Stimulated activated CD4-positive, alpha-beta T cell treated with anti-CD3 and anti-CD28 coated beads, Interleukin-1b, Interleukin-23, amount 100 ng/mL, for 48 hours (primary cell): ENCODE measurements at regions not wholly inside any gene's neighbourhood (a gene's known extent, or its start where the extent isn't known, plus 50 kb on each side); places are given as distances from the start of the nearest gene placed in this dataset.

Source experiments
- DNase-seq: peaks from one replicate; pipeline ENCODE4 v3.0.0-alpha.2; 2020

DNA sequence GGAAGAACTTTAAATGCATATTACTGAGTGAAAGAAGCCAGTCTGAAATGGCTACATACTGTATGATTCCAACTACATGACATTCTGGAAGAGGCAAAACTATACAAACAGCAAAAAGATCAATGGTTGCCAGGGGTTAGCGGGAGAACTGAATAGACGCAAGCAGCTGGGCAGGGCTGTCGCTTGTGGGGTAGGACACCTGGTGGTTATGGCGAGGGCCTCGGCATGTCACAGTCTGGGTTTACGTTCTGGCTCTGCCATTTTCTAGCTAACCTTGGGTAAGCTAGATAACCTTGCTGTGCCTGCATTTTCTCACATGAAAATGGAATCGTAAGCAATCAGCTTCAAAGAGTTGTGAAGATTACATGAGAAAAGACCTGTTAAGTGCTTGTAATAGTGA lies 55.2 kb upstream of the SYT13 start:
- no peak for DNase-seq

DNA sequence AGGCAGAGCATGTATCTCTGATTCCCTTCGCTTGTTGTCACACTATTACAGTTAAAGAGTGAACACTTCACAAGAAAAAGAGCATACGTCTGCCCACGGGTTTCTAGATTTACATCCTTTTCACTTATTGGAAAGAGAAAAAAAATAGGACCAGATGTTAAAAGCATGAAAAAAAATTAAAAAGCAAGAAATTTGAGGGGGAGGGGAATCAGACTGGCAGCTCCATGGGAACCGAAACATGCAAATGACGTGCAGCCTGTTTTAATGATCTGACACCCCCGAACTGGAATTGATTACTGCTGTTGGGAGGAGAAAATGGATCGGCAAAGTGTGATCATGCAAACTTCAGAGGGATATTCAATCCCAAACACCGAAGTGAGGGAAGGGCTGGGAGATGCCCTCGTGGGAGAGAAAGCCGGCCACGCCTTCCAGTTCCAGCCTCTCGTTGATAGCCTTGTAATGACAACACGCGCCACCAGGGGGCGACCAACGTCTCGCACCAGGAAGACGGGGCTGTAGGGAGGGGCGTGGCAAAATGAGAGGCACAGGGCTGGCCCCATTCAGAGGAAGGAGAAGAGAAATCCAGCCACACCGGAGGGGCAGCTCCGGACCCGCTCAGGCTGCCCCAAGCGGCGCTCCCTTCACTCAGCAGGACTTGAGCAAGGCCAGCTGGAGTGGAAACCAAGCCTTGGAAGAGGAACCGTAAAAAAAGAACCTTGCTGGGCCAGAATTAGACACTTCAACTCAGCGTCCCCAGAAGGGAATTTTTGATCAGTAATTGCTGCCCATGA lies 53.8 kb upstream of the SYT13 start:
- peak; percentile 91 for DNase-seq

DNA sequence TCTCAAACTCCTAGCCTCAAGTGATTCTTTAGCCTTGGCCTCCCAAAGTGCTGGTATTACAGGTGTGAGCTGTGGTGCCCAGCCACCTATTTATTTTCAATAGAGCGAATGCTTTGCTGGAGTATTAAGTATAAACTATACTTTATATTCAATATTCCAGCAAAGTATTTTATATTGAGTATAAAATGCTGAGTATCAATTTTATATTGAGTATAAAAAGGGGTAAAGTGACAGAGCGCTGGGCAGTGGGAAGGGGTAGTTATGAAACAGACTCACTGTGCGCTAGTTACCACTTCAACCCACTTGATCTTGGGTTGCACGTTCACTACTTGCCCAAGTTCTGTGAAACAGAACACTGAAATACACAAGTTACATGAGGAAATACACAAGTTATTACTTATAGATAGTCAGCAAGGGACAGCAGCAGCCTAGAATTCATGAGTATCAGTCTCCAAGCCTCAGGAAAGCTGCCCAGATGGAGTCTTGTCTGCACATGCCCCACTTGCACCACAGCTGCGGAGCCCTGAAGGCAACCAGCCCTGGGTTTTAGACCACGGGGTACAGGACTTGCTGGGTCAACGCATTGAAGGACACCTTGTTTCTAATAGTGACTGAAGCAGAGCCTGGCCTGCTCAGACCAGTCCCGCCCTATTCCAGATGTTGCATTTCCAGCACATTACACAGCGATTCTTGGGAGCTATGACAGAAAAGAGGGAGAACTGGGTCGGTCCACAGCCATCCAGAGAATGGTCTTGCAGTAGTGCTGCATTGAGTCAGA lies 51.6 kb upstream of the SYT13 start:
- no peak for DNase-seq

DNA sequence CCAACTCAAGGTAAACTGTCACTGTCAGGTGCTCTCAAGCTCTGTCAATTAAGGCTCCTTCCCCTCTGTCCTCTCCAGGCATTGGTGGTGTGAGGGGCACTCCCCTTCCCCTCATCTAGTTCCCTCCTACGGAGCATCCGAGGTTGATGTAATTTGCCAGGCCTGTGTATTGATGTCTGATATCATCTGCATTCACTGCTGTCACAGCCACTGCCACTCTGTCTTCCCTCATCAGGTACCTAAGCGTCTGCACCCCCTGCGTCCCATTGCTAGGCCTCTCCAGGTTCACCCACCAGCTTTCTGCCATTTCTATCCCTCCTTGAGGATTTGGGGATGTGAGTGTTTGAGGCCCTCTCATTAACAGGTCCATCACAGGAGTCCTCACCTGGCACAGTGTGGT lies 50.0 kb upstream of the SYT13 start:
- no peak for DNase-seq
